Loucy (cell line): ENCODE measurements at regions not wholly inside any gene's neighbourhood (a gene's known extent, or its start where the extent isn't known, plus 50 kb on each side); places are given as distances from the start of the nearest gene placed in this dataset.

Experiments
- H2AFZ ChIP-seq: fragments of 200-600 bp; sonication (generic); 2 replicates; pipeline ENCODE4 v1.6.0; 2016; ENCODE audit warnings: antibody characterized with exemption, mild to moderate bottlenecking, low read length, moderate library complexity
- H3F3A ChIP-seq: fragments of 200-600 bp; 2 replicates; pipeline ENCODE4 v1.6.0; 2016; ENCODE audit warnings: antibody characterized with exemption, low read depth, mild to moderate bottlenecking
- H3K27me3 ChIP-seq: fragments of 200-600 bp; sonication (generic); 2 replicates; pipeline ENCODE4 v1.6.1; 2014; ENCODE audit warnings: low read length, mild to moderate bottlenecking; ENCODE audit not compliant: insufficient read depth, poor library complexity, severe bottlenecking
- H3K36me3 ChIP-seq: fragments of 200-600 bp; sonication (generic); 2 replicates; pipeline ENCODE4 v1.6.1; 2016; ENCODE audit warnings: low read length; ENCODE audit not compliant: insufficient read depth
- H3K4me1 ChIP-seq: fragments of 200-600 bp; sonication (generic); 2 replicates; pipeline ENCODE4 v1.5.1; 2014; ENCODE audit warnings: low read length, mild to moderate bottlenecking; ENCODE audit not compliant: insufficient read depth, poor library complexity, severe bottlenecking
- H3K4me2 ChIP-seq: fragments of 200-600 bp; sonication (generic); 2 replicates; pipeline ENCODE4 v1.6.0; 2014; ENCODE audit warnings: antibody characterized with exemption, low read length, low read depth, mild to moderate bottlenecking; ENCODE audit not compliant: poor library complexity, severe bottlenecking
- H3K4me3 ChIP-seq: fragments of 200-600 bp; sonication (generic); 2 replicates; pipeline ENCODE4 v1.5.1; 2014; ENCODE audit warnings: low read length, mild to moderate bottlenecking, mixed read lengths; ENCODE audit not compliant: poor library complexity, severe bottlenecking
- H3K79me2 ChIP-seq: fragments of 200-600 bp; sonication (generic); 2 replicates; pipeline ENCODE4 v1.6.1; 2014; ENCODE audit warnings: low read length; ENCODE audit not compliant: insufficient read depth
- H3K9ac ChIP-seq: fragments of 200-600 bp; sonication (generic); 2 replicates; pipeline ENCODE4 v1.6.0; 2014; ENCODE audit warnings: mild to moderate bottlenecking, low read depth, low read length, moderate library complexity; ENCODE audit not compliant: poor library complexity, severe bottlenecking
- H3K9me2 ChIP-seq: fragments of 200-600 bp; sonication (generic); replicated peaks from 2 replicates; pipeline ENCODE4 v1.6.1; 2016; ENCODE audit warnings: low read depth, low read length, mixed read lengths
- H3K9me3 ChIP-seq: fragments of 200-600 bp; sonication (generic); 2 replicates; pipeline ENCODE4 v1.6.1; 2014; ENCODE audit warnings: mild to moderate bottlenecking, antibody characterized with exemption, low read length, low read depth; ENCODE audit not compliant: insufficient read depth
- H4K20me1 ChIP-seq: fragments of 200-600 bp; sonication (generic); 2 replicates; pipeline ENCODE4 v1.6.0; 2014; ENCODE audit warnings: antibody characterized with exemption, low read length, mild to moderate bottlenecking; ENCODE audit not compliant: insufficient read depth, poor library complexity, severe bottlenecking
- CTCF ChIP-seq: fragments of 200-600 bp; sonication (generic); conservative IDR thresholded peaks from 2 replicates; pipeline ENCODE4 v1.5.1; 2014; ENCODE audit warnings: mild to moderate bottlenecking, antibody characterized with exemption, low read length
- EZH2phosphoT487 ChIP-seq: fragments of 200-600 bp; IDR thresholded peaks from 2 replicates; pipeline ENCODE4 v1.6.1; 2018; ENCODE audit warnings: antibody characterized with exemption, mild to moderate bottlenecking, moderate library complexity, borderline replicate concordance

GRCh38 chr3:72628065-72628464, 220.2 kb downstream of the SHQ1 start:
- Histone ChIP-seq H3K4me3 (peak overlapping the region; percentile 8), H3K36me3 (no peaks in the 10 kb centered on the region), H3F3A (no peaks in the 10 kb centered on the region), H3K4me2 (peak overlapping the region; percentile 60), H2AFZ (peak overlapping the region; percentile 21; the same call in 1 of the 2 replicates), H3K27me3 (no peaks in the 10 kb centered on the region), H4K20me1 (no peaks in the 10 kb centered on the region), H3K9ac (peak overlapping the region; percentile 31), H3K9me3 (no peaks in the 10 kb centered on the region), H3K79me2 (no peaks in the 10 kb centered on the region), H3K4me1 (peaks cover 38% of the 10 kb centered on the region), H3K9me2 (no peaks in the 10 kb centered on the region)
- TF ChIP-seq CTCF (no peak), EZH2phosphoT487 (no peak)

- Histone ChIP-seq H3K4me2 (peak overlapping the region; percentile 60), H3K9me2 (no peaks in the 10 kb centered on the region), H3K79me2 (no peaks in the 10 kb centered on the region), H3F3A (no peaks in the 10 kb centered on the region), H2AFZ (peak overlapping the region; percentile 37; the same call in 1 of the 2 replicates), H4K20me1 (no peaks in the 10 kb centered on the region), H3K27me3 (no peaks in the 10 kb centered on the region), H3K4me1 (peaks cover 38% of the 10 kb centered on the region), H3K9me3 (no peaks in the 10 kb centered on the region), H3K4me3 (no peak overlapping the region), H3K36me3 (no peaks in the 10 kb centered on the region), H3K9ac (peak overlapping the region; percentile 31)
- TF ChIP-seq CTCF (no peak), EZH2phosphoT487 (no peak)
Measured at GRCh38 chr3:72627271-72627670, 221.0 kb downstream of the SHQ1 start.

- Histone ChIP-seq H3K4me2 (no peak overlapping the region), H3K36me3 (no peaks in the 10 kb centered on the region), H2AFZ (no peak overlapping the region), H3F3A (no peaks in the 10 kb centered on the region), H4K20me1 (no peaks in the 10 kb centered on the region), H3K27me3 (no peaks in the 10 kb centered on the region), H3K9ac (no peak overlapping the region), H3K9me3 (no peaks in the 10 kb centered on the region), H3K9me2 (no peaks in the 10 kb centered on the region), H3K4me1 (peaks cover 38% of the 10 kb centered on the region), H3K4me3 (no peak overlapping the region), H3K79me2 (no peaks in the 10 kb centered on the region)
- no peak for TF ChIP-seq CTCF
- TF ChIP-seq EZH2phosphoT487, result no peak
Measured at GRCh38 chr3:72625602-72626337, 222.5 kb downstream of the SHQ1 start.
